GM21528 (cell line): ENCODE measurements at regions not wholly inside any gene's neighbourhood (a gene's known extent, or its start where the extent isn't known, plus 50 kb on each side); places are given as distances from the start of the nearest gene placed in this dataset.
A peak's percentile ranks its signal among the peaks of the same experiment; 100 is the strongest.
"Not testable (repeated sequence)": the region's sequence is repeated elsewhere in the genome, so short reads cannot be mapped to it uniquely, and the experiment has no call there.

Source experiments
- ATAC-seq: cut with Tn5 transposase; IDR thresholded peaks from one replicate; pipeline ENCODE4 v1.9.1; 2021; ENCODE audit warnings: mild to moderate bottlenecking, moderate library complexity; ENCODE audit not compliant: unreplicated experiment, low FRiP score

DNA sequence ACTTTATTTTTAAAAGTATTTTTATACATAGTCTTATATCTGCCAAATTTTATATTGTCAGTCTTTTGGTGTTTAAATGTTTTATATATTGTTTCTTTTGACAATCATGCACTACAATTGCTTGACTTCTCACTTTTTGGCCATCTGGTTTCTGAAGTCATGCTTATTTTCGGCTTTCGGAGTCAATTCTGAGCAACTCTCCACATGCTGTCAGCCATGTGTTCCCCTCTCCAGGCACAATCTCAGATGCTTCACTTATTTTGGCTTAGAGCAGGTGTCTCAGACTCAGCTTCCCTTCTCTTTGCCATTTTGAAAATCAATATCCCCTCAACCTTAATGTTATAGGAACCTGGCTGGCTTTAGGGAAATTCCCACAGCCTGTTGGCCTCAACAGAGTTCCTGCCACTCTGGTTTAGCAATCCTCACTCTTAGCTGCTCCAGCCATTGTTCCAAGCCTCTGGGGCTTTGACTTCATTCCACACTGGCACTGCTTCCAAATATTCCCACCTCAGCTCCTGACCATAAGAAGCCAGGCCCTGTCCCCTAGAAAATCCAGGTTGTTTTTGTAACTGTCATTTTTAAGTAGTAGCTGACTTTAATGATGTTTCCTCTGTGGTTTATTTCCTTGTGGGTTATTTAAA, 125.5 kb upstream of the FAR2 start:
- ATAC-seq: no peak

- no peak for ATAC-seq
Measured at GRCh38 chr12:29024117-29024516, 125.0 kb upstream of the FAR2 start.

GRCh38 chr12:29025937-29026336, 123.1 kb upstream of the FAR2 start:
- no peak for ATAC-seq

GRCh38 chr12:29026419-29026818, 122.7 kb upstream of the FAR2 start:
- no peak for ATAC-seq

DNA sequence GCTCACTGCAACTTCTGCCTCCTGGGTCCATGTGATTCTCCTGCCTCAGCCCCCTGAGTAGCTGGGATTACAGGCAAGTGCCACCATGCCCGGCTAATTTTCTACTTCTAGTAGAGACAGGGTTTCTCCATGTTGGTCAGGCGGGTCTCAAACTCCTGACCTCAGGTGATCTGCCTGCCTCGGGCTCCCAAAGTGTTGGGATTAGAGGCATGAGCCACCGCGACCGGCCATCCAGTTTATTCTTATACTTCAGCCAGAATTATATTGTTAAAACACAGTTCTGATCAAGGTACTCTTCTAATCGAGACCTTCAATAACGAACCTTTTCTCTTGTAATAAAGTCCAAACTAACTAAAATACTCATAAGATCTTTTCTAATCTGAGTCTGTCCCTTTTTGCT, 119.6 kb upstream of the FAR2 start:
- ATAC-seq: not testable (repeated sequence)

GRCh38 chr12:29030006-29030405, 119.1 kb upstream of the FAR2 start:
- no peak for ATAC-seq

GRCh38 chr12:29032446-29032845, 116.6 kb upstream of the FAR2 start:
- no peak for ATAC-seq

GRCh38 chr12:29033519-29033918, 115.6 kb upstream of the FAR2 start:
- ATAC-seq: no peak

GRCh38 chr12:29035112-29035511, 114.0 kb upstream of the FAR2 start:
- no peak for ATAC-seq

- ATAC-seq: no peak
Measured at GRCh38 chr12:29039013-29039412, 110.1 kb upstream of the FAR2 start.

DNA sequence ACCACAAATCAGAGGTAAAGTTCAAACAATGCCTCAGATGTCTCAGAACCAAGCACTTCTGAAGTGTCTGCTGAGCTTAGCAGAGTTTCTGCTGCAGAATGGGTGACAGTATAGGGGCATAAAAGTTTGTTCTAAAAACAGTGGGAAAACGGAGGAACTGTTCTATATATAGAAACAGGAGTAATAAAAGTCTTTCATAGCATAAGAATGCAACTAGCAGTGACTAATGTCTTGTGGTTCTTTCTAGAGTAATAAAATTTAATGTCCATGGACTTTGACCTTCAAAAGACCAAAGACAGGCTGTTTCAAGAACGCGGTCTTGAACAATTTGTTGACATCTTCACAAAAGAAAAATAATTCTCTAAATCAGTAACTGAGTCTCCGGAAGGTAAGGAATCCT, 107.5 kb upstream of the FAR2 start:
- ATAC-seq: no peak

GRCh38 chr12:29043069-29043468, 106.0 kb upstream of the FAR2 start:
- ATAC-seq: no peak

DNA sequence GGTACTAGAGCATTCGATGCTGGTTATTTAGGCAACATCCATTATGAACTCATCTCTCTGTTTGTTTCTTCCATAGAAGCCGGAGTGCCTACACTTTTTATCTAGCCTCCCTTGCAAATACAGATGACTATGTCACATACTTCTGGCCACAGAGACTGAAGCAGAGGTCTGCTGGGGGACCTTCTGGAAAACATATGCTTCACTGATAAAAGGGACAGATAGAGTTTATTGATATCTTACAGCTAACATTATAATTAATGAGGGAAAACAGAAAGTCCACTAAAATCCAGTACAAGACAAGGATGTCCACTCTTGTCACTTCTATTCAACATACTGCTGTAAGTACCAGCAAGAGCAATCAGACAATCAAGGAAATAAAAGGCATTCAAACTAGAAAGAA, 104.3 kb upstream of the FAR2 start:
- ATAC-seq: no peak

DNA sequence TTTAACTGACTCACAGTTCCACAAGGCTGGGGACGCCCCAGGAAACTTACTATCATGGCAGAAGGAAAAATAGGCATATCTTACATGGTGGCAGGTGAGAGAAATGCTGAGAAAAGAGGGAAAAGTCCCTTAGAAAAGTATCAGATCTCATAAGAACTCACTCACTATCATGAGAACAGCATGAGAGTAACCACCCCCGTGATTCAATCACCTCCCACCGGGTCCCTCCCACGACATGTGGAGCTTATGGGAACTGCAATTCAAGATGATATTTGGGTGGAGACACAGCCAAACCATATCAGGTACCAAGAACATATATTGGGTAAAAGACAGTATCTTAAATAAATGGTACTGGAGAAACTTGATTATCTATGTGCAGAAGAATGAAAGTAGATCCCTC, 100.3 kb upstream of the FAR2 start:
- ATAC-seq: no peak

DNA sequence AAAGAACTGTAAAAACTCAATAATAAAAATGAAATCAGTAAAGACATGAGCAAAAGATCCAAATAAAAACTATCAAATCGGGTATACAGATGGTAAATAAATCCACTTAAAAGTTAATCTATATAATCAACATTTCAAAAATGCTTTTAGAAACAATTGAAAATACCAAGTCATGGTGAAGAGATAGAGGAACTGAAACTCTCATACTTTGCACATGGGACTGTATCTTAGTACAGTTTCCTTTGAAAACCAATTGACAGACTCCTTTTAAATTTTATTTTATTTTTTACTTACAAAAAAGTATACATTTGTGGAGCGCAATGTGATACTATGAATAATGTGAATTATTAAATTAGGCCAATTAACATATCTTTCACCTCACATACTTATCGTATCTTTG, 98.6 kb upstream of the FAR2 start:
- ATAC-seq: peak; percentile 86

DNA sequence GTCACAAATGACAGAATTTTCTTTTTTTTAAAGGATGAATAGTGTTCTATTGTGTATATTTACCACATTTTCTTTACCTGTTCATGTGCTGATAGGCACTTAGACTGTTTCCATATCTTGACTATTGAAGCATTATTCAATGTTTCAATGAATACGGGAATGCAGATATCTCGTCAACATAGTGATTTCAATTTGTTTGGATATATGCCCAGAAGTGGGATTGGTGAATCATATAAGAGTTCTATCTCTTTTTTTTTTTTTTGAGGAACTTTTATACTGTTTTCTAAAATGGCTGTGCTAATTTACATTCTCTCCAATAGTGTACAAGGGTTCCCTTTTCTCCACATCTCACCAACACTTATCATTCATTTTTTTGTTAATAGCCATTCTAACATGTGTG, 97.9 kb upstream of the FAR2 start:
- no peak for ATAC-seq

DNA sequence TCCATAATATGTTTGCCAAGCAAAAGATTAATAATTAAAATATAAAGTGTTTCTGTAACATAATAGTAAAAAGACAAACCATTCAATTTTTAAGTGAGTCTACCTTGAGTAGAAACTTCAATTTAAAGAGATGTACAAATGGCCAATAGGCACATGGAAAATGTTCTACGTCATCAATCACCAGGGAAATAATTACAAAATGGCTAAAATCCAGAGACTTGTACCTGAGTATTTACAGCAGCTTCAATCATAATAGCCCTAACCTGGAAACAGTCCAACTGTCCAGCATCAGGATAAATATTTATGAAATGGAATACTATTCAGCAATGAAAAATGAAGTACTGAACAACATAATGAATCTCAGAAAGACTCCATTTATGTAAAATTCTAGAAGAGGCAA, 95.5 kb upstream of the FAR2 start:
- peak; percentile 50 for ATAC-seq

- ATAC-seq: no peak
Measured at GRCh38 chr12:29054858-29055663, 94.0 kb upstream of the FAR2 start.

DNA sequence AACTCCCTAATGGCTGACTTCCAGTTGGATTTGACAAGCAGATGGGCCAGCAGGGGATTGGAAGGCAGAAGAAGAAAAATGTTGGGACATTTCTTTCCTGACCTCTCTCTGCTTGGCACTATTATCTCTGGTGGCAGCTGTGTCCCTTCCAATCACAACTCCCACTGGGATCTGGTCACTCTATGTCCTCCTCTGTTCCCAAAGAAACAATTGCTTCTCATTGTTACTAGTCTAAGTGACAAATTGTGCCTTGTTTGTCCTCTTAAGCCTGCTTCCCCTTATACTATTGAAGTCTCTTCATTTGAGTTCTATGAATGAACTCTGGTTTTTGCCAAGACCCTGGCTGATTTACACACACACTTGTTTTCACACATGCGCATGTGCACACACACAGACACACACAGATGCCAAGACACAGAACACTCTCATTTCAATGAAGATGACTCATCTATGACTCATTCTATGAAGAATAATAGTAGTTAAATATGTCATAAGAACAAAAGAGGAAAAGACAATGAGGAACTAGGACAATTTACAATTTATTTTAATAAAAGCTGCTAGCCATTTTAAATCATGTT, 83.0 kb upstream of the FAR2 start:
- ATAC-seq: no peak

- no peak for ATAC-seq
Measured at GRCh38 chr12:29067430-29067829, 81.6 kb upstream of the FAR2 start.

DNA sequence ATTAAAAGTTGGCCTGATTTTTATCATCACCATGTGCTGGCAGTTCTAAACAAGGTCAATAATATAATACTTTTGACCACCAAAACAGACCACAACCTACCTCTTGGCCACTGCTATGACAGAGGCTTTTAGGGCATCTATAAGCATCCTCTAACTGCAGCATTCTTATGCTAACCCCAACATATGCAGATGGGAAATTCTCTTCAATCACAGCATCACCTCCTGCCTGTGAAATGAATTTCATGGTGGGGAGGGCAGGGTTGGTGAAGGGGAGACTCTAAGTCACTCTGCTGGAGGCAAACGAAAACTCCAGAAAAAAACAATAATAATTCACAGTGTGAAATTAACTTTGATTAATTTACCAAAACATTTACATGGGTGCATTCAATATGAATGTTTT, 78.8 kb upstream of the FAR2 start:
- no peak for ATAC-seq

DNA sequence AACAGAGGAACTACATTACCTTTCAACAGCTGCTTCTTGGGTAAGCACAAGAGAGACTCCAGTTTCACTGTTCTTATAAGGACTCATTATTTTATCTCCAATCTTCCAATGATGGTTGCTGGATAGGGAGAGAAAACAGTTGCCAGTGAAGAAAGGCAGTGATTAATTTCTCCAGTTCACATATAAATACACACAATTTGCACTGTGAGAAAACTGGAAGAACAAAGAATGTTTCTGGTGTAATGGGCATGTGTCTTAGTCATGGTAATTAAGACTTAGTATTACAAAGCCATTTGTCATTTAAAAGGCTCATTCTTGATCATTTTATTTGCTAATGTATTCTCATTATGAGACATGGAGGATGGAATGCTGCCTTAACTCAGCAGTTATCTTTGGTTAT, 78.0 kb upstream of the FAR2 start:
- ATAC-seq: no peak
